H1 (cell line): ENCODE measurements at regions not wholly inside any gene's neighbourhood (a gene's known extent, or its start where the extent isn't known, plus 50 kb on each side); places are given as distances from the start of the nearest gene placed in this dataset.

Source experiments
- ATF3 ChIP-seq: IDR thresholded peaks from 2 replicates; pipeline ENCODE4 v1.6.1; 2011; ENCODE audit warnings: low read depth, mild to moderate bottlenecking, low read length; ENCODE audit not compliant: insufficient read depth
- CHD7 ChIP-seq: fragments of 300-600 bp; sonication (generic); IDR thresholded peaks from 2 replicates; pipeline ENCODE4 v1.7.1; 2012; ENCODE audit warnings: low read length, moderate library complexity, mild to moderate bottlenecking, inconsistent platforms; ENCODE audit not compliant: insufficient replicate concordance
- E2F6 ChIP-seq: IDR thresholded peaks from 2 replicates; pipeline ENCODE4 v1.6.1; 2012; ENCODE audit warnings: inconsistent platforms

GRCh38 chr2:12017499-12018157, 271.2 kb downstream of the LPIN1 start (continued):
- TF ChIP-seq CHD7 (no peak), E2F6 (no peak), ATF3 (no peak)
- TF ChIP-seq, all 59 proteins: peak for 0
